OCI-LY7 (cell line): ENCODE measurements at regions not wholly inside any gene's neighbourhood (a gene's known extent, or its start where the extent isn't known, plus 50 kb on each side); places are given as distances from the start of the nearest gene placed in this dataset.
"Not testable (repeated sequence)": the region's sequence is repeated elsewhere in the genome, so short reads cannot be mapped to it uniquely, and the experiment has no call there.

Experiments
- EZH2phosphoT487 ChIP-seq: fragments of 200-600 bp; sonication (generic); IDR thresholded peaks from 2 replicates; pipeline ENCODE4 v1.6.1; 2018; ENCODE audit warnings: low read depth, borderline replicate concordance, mild to moderate bottlenecking, mixed run types, antibody characterized with exemption, low read length, moderate library complexity, mixed read lengths
- TF ChIP-seq, protein P1 (sequence below): fragments of 200-600 bp; sonication (generic); conservative IDR thresholded peaks from 2 replicates; pipeline ENCODE4 v1.5.1; 2014; ENCODE audit warnings: mild to moderate bottlenecking, antibody characterized with exemption, low read length, moderate library complexity, mixed read lengths

DNA sequence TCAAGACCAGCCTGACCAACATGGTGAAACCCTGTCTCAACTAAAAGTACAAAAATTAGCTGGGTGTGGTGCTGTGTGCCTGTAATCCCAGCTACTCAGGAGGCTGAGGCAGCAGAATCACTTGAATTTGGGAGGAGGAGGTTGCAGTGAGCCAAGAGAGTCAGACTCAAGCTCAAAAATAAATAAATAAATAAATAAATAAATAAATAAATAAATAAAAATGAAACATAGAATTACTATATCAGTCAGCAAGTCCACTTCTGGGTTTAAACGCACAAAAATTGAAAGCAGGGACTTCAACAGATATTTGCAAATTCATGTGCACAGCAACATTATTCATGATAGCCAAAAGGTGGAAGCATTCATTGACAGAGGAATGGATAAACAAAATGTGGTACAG lies 875.2 kb upstream of the ALG10B start:
- not testable (repeated sequence) for TF ChIP-seq EZH2phosphoT487
- TF ChIP-seq, protein P1, sequence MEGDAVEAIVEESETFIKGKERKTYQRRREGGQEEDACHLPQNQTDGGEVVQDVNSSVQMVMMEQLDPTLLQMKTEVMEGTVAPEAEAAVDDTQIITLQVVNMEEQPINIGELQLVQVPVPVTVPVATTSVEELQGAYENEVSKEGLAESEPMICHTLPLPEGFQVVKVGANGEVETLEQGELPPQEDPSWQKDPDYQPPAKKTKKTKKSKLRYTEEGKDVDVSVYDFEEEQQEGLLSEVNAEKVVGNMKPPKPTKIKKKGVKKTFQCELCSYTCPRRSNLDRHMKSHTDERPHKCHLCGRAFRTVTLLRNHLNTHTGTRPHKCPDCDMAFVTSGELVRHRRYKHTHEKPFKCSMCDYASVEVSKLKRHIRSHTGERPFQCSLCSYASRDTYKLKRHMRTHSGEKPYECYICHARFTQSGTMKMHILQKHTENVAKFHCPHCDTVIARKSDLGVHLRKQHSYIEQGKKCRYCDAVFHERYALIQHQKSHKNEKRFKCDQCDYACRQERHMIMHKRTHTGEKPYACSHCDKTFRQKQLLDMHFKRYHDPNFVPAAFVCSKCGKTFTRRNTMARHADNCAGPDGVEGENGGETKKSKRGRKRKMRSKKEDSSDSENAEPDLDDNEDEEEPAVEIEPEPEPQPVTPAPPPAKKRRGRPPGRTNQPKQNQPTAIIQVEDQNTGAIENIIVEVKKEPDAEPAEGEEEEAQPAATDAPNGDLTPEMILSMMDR, result not testable (repeated sequence)
